Natural killer cell (primary cell): ENCODE measurements at regions not wholly inside any gene's neighbourhood (a gene's known extent, or its start where the extent isn't known, plus 50 kb on each side); places are given as distances from the start of the nearest gene placed in this dataset.

ENCODE experiments used
- ATAC-seq, 3 donors: fragments of 150-1000 bp in 2 of 3; fragments of 200-7000 bp in 1 of 3; cut with Tn5 transposase; 1 replicate in 1 of 3; 2 replicates in 2 of 3; pipeline ENCODE4 v1.10.0; 2021; ENCODE audit warnings: mild to moderate bottlenecking in 2 of 3, moderate library complexity in 2 of 3
- DNase-seq, 2 donors: peaks; one replicate each; pipeline versions ENCODE4 v3.0.0 to v3.0.0-alpha.2; 2013 to 2021; ENCODE audit warnings: mixed read lengths in 1 of 2
- H3K27ac ChIP-seq: one replicate; pipeline ENCODE4 v1.5.1; 2013; ENCODE audit warnings: mild to moderate bottlenecking, low read length
- H3K27me3 ChIP-seq: one replicate; pipeline ENCODE4 v1.6.1; 2013; ENCODE audit warnings: low read length; ENCODE audit not compliant: control insufficient read depth, insufficient read depth
- H3K36me3 ChIP-seq: one replicate; pipeline ENCODE4 v1.6.1; 2013; ENCODE audit warnings: low read length; ENCODE audit not compliant: control insufficient read depth, insufficient read depth
- H3K4me1 ChIP-seq: one replicate; pipeline ENCODE4 v1.6.1; 2013; ENCODE audit warnings: low read length; ENCODE audit not compliant: control insufficient read depth, insufficient read depth
- H3K4me3 ChIP-seq: one replicate; pipeline ENCODE4 v1.5.1; 2013; ENCODE audit warnings: low read length
- H3K9me3 ChIP-seq: one replicate; pipeline ENCODE4 v1.6.1; 2013; ENCODE audit warnings: low read length; ENCODE audit not compliant: control insufficient read depth, insufficient read depth
- H3K27ac Mint-ChIP-seq, 2 donors: one replicate each; pipeline ENCODE4 v1.8.0; 2022; ENCODE audit warnings: mild to moderate bottlenecking in 2 of 2, mixed read lengths in 2 of 2, moderate library complexity in 1 of 2
- H3K27me3 Mint-ChIP-seq, 2 donors: one replicate each; pipeline ENCODE4 v1.8.0; 2022; ENCODE audit warnings: low read depth in 2 of 2, mixed read lengths in 2 of 2
- H3K36me3 Mint-ChIP-seq: one replicate; pipeline ENCODE4 v1.8.0; 2022; ENCODE audit warnings: mixed read lengths
- H3K4me1 Mint-ChIP-seq, 2 donors: one replicate each; pipeline ENCODE4 v1.8.0; 2022; ENCODE audit warnings: mixed read lengths in 2 of 2
- H3K4me3 Mint-ChIP-seq: one replicate; pipeline ENCODE4 v1.8.0; 2022; ENCODE audit warnings: mild to moderate bottlenecking, moderate library complexity, mixed read lengths
- H3K9me3 Mint-ChIP-seq, 2 donors: one replicate each; pipeline ENCODE4 v1.8.0; 2022; ENCODE audit warnings: mixed read lengths in 2 of 2
- CTCF ChIP-seq: fragments of 200-600 bp; IDR thresholded peaks from one replicate; pipeline ENCODE4 v1.8.0; 2022; ENCODE audit warnings: antibody characterized with exemption
- whole genome bisulfite sequencing: methylation state at CpG from one replicate; pipeline ENCODE4 v1.1.7; 2013; ENCODE audit warnings: missing lambda C conversion rate; ENCODE audit not compliant: insufficient coverage; 5-methylcytosine and 5-hydroxymethylcytosine counted together
- intact Hi-C: fragments of 100-400 bp; cut with micrococcal nuclease; formaldehyde crosslinking; loops from one replicate; pipeline ENCODE4 v1.14.2; 2022

GRCh38 chr4:1500231-1500965 lies 94.2 kb upstream of the NKX1-1 start:
- intact Hi-C loops: no loop called here
- Histone ChIP-seq H3K4me1 (no peaks in the 10 kb centered on the region), H3K27ac (no peak overlapping the region), H3K36me3 (no peaks in the 10 kb centered on the region), H3K27me3 (no peaks in the 10 kb centered on the region), H3K9me3 (no peaks in the 10 kb centered on the region), H3K4me3 (no peak overlapping the region)
- no peak overlapping the region for H3K4me3 Mint-ChIP-seq
- ATAC-seq (no peak), DNase-seq (no peak)
- no peak overlapping the region for H3K27ac Mint-ChIP-seq
- H3K9me3 Mint-ChIP-seq: no peaks in the 10 kb centered on the region
- TF ChIP-seq CTCF: no peak
- H3K36me3 Mint-ChIP-seq: no peaks in the 10 kb centered on the region
- WGBS: 84% methylated on average over 18 of the region's 18 CpGs
- no peaks in the 10 kb centered on the region for H3K27me3 Mint-ChIP-seq
- H3K4me1 Mint-ChIP-seq: no peaks in the 10 kb centered on the region

GRCh38 chr4:1499465-1499864 lies 93.2 kb upstream of the NKX1-1 start:
- no peak overlapping the region for H3K4me3 ChIP-seq
- H3K27me3 ChIP-seq: no peaks in the 10 kb centered on the region
- TF ChIP-seq CTCF: no peak
- H3K4me1 ChIP-seq: no peaks in the 10 kb centered on the region
- ATAC-seq (no peak), DNase-seq (no peak)
- Mint-ChIP-seq H3K36me3 (no peaks in the 10 kb centered on the region), H3K4me3 (no peak overlapping the region), H3K4me1 (no peaks in the 10 kb centered on the region), H3K27ac (no peak overlapping the region), H3K27me3 (no peaks in the 10 kb centered on the region), H3K9me3 (no peaks in the 10 kb centered on the region)
- intact Hi-C loops: no loop called here
- no peaks in the 10 kb centered on the region for H3K9me3 ChIP-seq
- H3K27ac ChIP-seq: no peak overlapping the region
- H3K36me3 ChIP-seq: no peaks in the 10 kb centered on the region
- WGBS: 75% methylated on average over 7 of the region's 7 CpGs

- TF ChIP-seq CTCF: no peak
- Mint-ChIP-seq H3K4me1 (no peaks in the 10 kb centered on the region), H3K4me3 (no peak overlapping the region), H3K9me3 (no peaks in the 10 kb centered on the region), H3K27me3 (no peaks in the 10 kb centered on the region), H3K36me3 (no peaks in the 10 kb centered on the region), H3K27ac (no peak overlapping the region)
- WGBS: 77% methylated on average over 7 of the region's 7 CpGs
- DNase-seq (no peak), ATAC-seq (no peak)
- H3K9me3 ChIP-seq: no peaks in the 10 kb centered on the region
- no peak overlapping the region for H3K4me3 ChIP-seq
- no peaks in the 10 kb centered on the region for H3K4me1 ChIP-seq
- H3K36me3 ChIP-seq: no peaks in the 10 kb centered on the region
- intact Hi-C loops: no loop called here
- H3K27ac ChIP-seq: no peak overlapping the region
- H3K27me3 ChIP-seq: no peaks in the 10 kb centered on the region
Observed at GRCh38 chr4:1497189-1497801, 91.1 kb upstream of the NKX1-1 start.
